Activated gamma-delta T cell (primary cell): ENCODE measurements at regions not wholly inside any gene's neighbourhood (a gene's known extent, or its start where the extent isn't known, plus 50 kb on each side); places are given as distances from the start of the nearest gene placed in this dataset.

Experiments
- DNase-seq: peaks from one replicate; lab custom pipeline; 2025; lab: John Stamatoyannopoulos, UW

DNA sequence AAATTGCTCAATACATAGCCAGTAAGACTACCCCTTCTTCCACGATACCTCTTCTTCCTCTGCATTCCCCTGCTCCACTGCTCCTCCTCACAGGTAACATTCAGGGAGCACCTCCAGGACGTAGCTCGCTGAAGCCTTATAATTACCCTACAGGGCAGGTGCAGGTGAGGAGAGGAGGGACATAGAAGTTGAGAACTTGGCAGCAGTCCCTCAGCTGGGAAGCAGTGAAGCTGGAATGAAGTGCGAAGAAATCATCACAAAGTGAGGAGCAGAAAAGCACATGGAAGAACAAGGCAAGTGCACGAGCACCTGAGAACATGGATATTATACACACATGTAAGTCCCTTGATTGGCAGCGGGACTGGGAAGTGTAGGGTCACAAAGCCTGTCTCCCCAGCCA lies 118.2 kb downstream of the HSD17B3 start:
- DNase-seq = no peak

DNA sequence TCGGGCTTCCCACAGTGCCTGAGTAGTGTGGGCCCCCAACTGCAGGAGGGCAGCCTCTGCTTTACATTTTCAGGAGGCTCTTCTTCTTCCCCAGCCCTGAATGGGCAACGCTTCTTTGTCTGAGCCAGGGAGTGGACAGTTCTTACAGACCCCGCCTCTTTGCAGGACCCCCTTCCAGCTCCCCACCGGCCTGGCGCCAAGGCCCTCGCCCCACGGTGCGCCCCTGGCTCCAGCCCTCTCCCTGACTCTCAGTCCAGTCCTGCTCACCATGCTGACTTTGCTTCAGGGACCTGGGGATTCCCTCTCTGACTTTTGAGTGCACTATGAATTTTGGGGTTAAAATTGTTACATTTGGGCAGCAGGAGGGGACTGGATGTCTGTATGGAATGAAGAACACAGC lies 123.8 kb downstream of the HSD17B3 start:
- DNase-seq = no peak

DNA sequence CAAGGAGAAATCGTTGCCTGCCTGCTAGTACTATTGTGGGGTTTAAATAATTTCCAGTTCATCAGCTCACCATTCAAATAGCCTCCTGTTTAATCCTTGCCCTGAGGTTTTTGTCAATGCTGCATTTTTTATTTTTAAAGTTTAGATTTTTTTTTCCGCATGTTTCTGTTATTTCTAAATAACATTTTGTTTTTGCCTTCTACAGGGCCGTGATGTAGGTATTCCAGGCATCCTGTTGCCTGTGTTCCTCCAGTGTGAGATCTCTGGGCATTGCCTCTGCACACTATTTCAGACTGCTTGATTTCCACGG lies 124.3 kb downstream of the HSD17B3 start:
- DNase-seq = no peak

DNA sequence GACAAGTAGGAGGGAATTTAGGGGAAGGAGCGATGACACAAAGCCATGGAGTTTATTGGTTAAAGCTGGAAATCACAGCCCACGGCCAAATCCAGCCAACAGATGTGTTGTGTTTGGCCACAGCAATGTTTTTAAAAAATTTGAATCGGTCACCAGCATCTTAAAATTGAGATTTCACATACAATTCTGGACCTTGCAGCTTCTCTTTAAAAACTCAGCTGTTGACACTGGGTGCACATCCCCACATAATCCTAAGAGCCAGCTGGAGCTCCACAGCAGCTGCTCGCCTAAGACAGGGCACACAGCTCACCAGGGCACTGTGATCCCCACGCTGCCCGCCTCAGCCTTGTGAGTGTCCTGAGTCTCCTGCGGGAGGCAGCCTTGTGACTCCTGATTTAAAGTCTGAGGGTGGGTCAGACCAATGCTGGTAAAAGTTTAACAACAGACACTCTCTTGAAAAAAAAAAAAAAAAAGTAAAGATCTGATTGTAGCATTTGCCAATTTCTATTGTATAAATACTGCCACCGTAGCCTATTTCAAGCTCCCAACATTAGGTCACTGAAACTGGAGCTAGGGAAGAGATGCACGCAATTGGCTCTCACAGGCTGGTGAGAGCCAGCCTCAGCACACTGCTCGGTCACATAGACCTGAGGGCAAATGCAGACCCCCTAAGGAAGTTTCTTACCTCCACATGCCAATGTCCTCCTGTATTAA lies 124.8 kb downstream of the HSD17B3 start:
- no peak for DNase-seq

DNA sequence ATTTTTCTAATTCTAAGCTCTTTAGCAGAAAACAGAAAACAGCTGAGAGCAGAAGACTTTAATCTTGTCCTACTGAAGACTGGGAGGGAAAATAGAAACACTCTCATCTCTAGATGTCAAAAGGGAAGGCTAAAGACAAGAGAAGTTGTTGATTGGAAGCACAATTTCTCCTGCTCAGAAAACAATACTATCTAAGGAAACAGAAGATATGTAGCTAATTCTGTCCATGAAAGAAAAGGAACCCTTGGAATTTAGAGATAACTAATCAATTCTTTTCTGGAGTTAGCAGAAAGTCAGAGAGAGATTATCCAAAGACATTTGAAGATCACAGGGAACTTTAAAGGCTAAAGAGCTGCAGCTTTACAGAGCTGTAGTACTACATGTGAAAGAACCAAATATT lies 126.2 kb downstream of the HSD17B3 start:
- DNase-seq = no peak

DNA sequence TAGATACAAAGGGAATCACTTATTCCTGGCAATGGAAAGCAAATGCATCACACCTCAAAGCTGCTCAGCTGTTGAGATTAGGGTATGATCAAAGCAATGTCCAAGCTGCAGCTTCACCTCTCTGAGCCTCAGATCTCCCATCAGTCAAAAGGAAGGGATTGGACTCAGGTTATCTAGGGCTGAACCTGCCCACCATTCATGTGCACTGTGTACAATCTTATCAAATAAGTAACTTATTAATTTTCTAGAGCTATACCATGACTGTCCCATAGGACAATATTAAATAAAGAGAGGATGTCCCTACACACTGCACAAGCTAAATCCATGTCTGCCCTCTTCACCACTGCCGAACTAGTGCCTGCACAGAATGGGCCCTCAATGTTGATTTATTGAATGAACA lies 127.0 kb downstream of the HSD17B3 start:
- no peak for DNase-seq

DNA sequence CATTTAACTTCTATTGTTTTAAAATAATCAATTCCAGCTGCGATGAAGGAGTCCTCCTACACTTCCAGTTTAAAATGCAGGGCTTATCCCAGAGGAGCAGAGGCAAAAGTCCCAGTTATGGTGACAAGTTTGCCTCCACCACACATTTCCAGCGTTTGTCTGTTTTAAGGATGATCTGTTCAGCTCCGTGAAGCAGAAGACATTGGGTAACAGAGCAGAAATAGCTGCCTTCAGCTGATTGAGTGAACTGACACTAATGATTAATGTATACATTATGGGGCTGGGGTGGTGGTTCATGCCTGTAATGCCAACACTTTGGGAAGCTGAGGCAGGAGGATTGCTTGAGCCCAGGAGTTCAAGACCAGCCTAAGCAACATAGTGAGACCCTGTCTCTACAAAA lies 127.6 kb downstream of the HSD17B3 start:
- DNase-seq = no peak

DNA sequence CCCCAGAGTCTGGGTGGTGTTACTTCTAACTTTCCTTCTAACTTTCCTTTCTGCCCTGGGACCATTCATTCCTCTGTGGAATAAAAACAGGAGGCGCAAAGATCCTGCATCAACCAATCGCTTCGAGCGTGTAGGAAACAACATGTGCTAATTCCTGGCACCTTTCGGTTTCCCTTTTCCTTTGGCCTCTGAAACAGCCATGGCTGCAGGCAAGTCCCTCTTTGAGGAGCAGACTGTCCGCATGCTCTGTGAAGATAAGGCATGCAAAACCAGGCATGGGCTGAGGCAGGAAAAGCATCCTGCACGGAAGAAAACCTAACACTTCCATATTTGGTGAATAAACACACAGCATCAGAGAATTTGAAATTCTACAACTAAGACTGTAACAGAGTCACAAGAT lies 128.3 kb downstream of the HSD17B3 start:
- DNase-seq = no peak

DNA sequence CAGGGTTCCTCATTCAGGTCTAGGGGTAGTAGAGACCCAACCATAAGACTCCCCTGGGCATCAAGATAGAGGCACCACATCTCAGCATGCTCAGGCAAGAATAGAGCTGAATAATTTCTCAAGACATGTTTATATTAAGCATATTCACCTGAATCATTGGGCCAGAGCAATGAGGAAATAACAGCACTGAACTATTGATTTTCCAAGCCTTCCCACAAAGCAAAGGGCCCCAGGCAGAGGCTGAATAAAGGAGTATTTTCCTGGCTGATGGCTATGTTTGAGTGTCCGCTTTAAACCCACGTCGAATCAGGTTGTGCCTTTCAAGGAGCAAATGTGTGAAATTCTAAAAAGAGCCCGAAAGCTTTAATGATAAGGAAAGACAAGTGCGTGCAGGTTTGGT lies 129.2 kb downstream of the HSD17B3 start:
- no peak for DNase-seq

DNA sequence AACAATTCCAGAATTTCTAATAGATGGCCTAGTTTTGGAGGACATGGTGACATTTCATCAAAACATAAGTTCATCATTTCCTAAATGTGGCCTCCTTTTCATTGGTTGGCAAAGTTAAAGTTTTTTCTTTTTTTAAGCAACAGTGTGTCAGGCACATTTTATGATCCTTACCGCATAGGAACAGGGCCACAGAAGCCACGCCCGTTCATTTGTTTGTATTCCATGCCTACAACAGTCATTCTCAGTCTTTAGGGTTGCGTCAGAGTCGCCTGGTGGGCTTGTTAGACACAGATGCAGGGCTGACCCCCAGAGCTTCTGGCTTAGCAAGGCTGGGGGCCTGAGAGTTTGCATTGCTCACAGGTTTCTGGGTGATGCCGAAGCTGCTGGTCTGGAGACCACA lies 130.2 kb downstream of the HSD17B3 start:
- no peak for DNase-seq

DNA sequence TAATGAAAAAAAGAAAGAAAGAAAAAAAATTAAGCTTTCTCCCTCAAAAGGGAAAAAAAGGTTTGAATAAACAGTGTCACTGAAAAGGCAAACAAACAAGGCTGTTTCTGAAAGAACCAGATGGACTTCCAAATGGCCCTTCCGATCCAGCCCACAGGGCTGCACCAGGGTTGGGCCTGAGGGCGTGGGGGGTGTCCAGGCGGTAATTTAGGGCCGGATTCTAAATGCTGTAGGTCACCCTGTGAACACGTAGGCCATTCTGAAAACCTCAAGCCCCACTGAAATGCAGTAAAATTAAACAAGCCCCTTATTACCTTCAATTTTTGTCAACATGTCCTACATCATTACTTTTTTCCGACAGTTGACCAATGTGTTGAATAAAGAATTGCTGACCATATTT lies 132.1 kb downstream of the HSD17B3 start:
- no peak for DNase-seq

DNA sequence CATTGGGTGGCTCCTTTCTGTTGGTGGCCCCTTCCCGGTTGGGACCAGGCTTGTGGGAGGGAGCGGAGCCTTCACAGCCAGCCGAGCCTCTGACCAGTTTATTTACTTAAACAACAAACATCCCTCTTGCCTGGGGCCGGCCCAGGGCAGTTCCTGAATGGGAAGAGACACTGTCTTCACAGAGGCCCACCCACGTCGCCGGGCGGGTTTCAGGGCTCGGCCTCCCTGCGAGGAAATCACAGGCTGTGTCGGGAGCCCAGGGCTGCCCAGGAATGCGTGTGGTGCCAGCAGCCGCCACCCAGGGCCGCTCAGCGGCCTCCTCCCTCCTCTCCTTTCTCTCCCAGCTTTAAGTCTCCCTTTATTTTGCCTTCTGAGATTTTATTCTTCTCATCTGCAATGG lies 132.5 kb downstream of the HSD17B3 start:
- no peak for DNase-seq

DNA sequence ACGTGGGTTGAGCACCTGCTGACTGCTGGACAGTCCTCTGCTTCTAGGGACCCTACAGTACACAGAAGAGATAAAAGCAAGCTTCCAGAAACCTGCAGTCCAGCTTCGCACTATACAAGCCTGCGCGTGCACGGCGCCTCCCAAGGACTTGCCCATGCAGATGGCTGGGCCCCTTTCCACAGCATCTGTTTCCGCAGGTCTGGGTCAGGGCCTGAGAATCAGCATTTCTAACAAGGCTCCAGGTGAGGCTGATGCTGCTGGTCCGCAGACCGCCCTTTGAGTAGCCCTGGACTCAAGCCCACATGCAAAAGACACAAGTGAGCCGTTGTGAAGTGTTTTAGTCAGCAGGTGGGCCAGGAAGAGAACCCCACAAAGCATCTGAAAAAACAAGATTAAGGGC lies 133.1 kb downstream of the HSD17B3 start:
- DNase-seq = no peak

DNA sequence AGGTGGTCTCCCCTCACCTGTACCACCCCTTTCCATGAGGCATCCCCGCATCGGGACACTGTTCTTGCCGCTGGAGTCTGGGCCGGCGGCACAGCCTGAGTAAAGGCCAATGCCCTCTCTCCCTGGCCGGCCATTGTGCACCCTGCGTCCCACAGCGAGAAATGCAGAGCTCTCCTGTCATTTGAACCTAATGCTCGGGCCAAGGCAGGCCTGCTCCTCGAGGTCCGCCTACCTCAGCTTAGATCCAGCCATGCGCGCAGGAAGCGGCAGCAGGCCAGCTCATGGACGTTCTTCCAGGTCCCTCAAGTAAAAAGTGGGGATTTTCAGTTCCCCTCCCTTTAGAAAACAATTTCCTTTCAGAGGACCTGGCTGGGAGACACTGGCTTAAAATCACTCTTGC lies 135.0 kb downstream of the HSD17B3 start:
- no peak for DNase-seq

DNA sequence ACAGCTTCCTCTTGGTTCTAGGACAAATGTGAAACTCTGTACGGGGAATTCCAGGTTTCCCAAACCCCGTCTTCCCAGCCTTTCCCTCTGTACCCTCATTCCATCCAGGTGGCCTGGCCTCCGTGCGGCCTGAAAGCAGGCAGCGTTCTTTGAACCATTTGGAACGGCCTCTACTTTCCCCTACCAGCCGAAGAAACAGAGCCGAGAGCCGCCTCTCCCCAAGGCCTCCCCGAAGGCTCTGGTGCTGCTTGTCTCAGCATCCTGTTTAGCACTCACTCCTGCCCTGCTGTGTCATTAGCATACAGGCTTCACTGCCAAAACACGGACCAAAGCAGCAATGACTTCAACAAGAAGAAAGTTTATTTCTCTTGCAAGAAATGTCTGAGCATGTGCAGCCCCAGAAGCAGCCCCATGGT lies 137.7 kb downstream of the HSD17B3 start:
- no peak for DNase-seq

DNA sequence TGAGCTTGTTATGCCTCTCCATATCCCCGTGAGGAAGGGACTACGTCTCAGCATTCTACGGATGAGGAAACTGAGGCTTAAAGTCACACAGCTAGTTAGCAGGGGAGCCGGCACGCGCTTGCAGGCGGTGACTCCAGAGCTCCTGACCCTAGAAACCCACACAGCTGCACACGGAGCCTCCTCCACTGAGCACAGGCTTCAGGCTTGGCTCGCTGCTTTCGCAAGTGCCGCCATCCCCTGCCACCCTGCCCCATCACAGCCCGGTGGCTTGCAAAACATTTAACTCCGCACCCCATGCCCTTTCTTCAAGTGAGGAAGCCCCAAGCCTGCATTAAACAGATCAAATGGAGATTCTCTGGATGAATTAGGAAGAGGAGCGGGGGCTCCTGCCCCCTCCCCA lies 138.3 kb downstream of the HSD17B3 start:
- no peak for DNase-seq

DNA sequence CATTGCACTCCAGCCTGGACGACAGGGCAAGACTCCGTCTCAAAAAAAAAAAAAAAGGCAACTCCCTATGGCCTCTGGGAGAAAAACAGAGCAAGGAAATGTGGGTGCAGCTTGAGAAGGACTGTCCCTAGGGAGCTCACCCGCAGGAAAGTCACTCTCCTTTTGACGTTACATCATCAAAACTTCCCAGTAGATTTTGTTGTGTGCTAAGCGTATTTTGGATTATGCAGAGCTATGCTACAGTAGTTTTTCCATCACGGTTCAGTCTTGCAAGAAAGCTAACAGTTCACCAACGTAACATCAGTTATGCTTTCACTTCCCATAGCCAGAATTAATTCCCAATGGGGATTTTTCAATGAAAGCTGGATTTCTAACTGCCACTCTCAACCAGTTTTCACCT lies 138.8 kb downstream of the HSD17B3 start:
- no peak for DNase-seq

DNA sequence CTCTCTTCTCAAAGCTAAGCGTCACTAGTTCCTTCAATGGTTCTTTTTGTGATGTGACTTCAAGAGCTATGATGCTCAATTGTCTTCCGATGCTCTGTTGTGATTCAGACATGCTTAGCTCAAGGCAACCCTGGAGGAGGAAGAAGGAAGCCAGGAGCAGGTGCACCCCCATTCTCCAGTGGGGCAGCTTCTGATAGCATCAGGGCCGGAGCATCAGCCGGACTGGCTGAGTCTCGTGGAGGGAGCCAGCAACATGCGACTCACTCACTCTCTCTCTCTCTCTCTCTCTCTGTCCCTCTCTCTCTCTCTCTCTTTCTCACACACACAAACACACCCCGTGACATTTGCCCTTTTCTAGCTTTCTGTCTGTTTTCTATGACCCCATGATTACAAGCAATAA lies 140.2 kb downstream of the HSD17B3 start:
- no peak for DNase-seq

DNA sequence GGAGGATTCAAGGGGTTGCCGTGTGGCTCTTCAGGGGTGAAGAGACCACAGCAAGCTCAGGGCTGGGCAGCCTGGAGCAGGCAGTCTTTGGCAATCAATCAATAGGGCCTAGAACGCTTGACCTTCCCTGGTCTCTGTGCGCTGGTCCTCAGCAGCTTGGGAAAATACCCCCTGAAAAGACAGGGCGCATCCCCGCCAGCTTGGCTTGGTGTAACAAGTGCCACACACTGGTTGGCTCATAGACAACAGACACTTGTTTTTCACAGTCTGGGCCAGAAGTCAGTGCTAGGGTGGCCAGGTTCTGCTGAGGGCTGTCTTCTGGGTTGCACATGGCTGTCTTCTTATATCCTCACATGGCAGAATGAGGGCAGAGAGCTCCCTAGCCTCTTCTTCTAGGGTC lies 141.1 kb downstream of the HSD17B3 start:
- DNase-seq = no peak

DNA sequence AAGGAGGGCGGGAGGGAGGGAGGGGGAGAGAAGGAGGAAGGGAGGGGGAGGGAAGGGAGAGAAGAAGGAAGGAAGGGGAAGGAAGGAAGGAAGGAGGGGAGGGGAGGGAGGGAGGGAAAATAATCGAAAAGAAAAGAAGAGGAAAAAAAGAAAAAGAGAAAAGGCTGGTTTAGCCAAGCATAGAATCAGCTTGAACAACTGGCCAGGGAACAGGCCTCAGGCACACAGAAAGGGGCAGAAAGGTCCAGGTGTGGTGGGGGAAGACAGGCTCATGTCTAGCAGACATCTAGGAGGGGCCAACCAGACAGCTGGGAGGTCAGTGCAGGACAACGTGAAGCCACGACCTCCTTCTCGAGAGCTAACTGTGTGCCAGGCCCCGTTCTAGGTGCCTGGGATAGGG lies 141.8 kb downstream of the HSD17B3 start:
- DNase-seq = no peak

DNA sequence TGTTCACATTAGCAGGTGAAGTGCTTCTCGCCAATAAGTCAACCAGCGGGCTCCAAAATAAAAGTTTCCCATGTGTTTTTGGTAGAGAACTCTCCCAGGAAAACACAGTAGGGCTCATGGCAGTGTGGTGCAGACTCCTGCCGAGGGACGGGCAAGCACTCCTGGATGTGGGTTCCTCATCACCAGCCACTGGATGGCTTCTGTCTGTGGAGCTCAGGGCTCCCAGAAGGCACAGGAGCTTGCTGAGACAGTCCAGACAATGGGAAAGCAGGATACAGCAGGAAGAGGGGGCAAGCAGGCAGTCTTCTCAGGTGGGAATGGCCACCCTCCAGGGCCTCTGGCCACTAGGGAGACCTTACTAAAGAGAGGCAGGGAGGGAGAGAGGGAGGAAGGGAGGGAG lies 142.4 kb downstream of the HSD17B3 start:
- DNase-seq = no peak

DNA sequence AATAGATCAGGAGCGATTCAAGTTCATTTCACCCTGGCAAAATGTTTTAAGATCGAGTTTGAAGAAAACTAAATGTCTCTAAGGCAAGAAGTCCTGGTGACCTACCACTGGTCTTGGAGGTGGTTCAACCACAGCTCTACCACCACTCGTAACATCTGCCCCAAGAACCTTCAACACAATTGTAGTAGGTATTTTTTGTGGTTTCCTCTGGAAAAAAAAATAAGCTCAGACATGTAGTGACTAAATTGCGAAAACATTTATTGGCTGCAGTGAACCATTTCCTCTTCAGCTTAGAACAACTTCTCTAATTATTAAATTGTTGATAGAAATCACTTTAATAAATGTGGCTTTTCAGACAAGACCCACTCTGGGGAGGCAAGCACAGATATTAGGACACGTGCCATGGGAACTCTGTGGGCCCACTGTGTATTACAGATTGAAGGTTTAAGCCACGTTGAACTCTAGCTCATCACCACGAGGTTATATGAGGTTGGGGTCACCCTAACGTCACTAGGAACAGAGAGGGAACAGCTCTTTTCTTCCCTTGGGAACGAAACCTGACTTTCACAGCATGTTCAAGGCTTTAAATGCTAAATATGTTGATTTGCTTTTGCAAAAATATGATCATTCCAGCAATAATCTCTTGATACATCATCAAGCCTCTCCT lies 142.9 kb downstream of the HSD17B3 start:
- DNase-seq = no peak

DNA sequence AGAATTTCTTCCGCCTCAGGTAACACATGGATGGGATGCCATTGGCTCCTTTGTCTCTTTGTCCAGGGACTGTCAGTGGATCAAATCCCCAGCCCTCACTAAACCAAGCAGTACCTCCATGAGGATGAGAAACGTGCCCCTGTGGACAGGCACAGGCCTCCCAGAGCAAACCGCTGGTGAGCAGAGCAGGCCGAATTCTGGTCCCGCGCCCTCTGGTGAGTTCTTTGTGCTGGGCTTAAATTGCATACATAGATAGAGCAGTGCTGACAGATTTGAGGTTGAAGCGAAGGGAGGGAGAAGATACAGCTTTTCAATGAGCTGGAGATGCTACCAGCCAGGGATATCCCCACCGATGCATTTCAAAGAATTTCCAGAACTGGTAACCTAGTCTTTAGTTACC lies 143.8 kb downstream of the HSD17B3 start:
- DNase-seq = no peak

DNA sequence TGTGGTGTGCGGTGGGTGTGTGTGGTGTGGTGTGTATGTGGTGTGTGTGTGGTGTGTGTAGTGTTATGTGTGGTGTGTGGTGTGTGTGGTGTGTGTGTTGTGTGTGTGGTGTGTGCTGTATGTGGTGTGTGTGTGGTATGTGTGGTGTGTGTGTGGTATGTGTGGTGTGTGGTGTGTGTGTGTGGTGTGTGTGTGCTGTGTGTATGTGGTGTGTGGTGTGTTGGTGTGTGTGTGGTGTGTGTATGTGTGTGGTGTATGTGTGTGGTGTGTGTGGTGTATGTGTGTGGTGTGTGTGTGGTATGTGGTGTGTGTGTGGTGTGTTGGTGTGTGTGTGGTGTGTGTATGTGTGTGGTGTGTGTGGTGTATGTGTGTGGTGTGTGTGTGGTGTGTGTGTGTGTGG lies 144.3 kb downstream of the HSD17B3 start:
- DNase-seq = no peak
